ENCODE measurements at regions not wholly inside any gene's neighbourhood (a gene's known extent, or its start where the extent isn't known, plus 50 kb on each side); places are given as distances from the start of the nearest gene placed in this dataset.

DNA sequence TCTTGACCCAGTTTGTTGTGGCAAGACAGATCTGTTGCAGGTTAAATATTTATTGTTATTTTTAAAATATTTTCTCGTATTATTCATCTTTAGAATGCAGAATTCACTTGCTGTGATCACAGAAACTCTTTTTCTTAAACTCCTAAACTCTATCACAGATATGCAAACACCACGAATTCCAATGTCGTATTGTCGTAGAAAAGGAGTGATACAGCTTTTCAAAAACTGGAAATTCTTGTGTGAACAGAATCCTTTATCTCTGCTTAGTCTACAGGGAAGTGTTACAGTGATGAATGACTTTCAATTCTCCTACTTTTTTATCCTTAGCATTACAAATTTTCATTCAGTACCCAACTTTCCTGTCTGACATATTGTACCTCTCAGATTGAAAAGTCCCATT, 1329.5 kb upstream of the B3GALT2 start:
- no peak for ATAC-seq
- TF ChIP-seq OSR1 (CRISPR knock-in tag; IDR thresholded peaks at IDR 0.05) (no peak), ISL1 (CRISPR knock-in tag; IDR thresholded peaks at IDR 0.05) (no peak), ZNF70 (CRISPR knock-in tag; IDR thresholded peaks at IDR 0.05) (no peak), CSDC2 (CRISPR knock-in tag; IDR thresholded peaks at IDR 0.05) (no peak), POU6F1 (CRISPR knock-in tag; IDR thresholded peaks at IDR 0.05; ENCODE audit: borderline replicate concordance, low read depth) (no peak), TSHZ2 (CRISPR knock-in tag; IDR thresholded peaks at IDR 0.05) (no peak), ZFP30 (CRISPR knock-in tag; IDR thresholded peaks at IDR 0.05) (no peak), ZC3H10 (CRISPR knock-in tag; IDR thresholded peaks at IDR 0.05) (no peak)

- peak; percentile 98 for ATAC-seq
- TF ChIP-seq RARB (CRISPR knock-in tag; IDR thresholded peaks at IDR 0.05), result peak; percentile 35; the same call in 1 of the 2 replicates
- TF ChIP-seq, protein P1, sequence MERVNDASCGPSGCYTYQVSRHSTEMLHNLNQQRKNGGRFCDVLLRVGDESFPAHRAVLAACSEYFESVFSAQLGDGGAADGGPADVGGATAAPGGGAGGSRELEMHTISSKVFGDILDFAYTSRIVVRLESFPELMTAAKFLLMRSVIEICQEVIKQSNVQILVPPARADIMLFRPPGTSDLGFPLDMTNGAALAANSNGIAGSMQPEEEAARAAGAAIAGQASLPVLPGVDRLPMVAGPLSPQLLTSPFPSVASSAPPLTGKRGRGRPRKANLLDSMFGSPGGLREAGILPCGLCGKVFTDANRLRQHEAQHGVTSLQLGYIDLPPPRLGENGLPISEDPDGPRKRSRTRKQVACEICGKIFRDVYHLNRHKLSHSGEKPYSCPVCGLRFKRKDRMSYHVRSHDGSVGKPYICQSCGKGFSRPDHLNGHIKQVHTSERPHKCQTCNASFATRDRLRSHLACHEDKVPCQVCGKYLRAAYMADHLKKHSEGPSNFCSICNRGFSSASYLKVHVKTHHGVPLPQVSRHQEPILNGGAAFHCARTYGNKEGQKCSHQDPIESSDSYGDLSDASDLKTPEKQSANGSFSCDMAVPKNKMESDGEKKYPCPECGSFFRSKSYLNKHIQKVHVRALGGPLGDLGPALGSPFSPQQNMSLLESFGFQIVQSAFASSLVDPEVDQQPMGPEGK (CRISPR knock-in tag; IDR thresholded peaks at IDR 0.05; ENCODE audit: borderline replicate concordance), result no peak
- peak; percentile 83 for TF ChIP-seq TOX (CRISPR knock-in tag; IDR thresholded peaks at IDR 0.05; ENCODE audit: borderline replicate concordance)
- no peak for TF ChIP-seq TSHZ2 (CRISPR knock-in tag; IDR thresholded peaks at IDR 0.05)
These were observed 1326.5 kb upstream of the B3GALT2 start for GRCh38 chr1:194512957-194513356.

- no peak for ATAC-seq
- TF ChIP-seq SNAI2 (CRISPR knock-in tag; IDR thresholded peaks at IDR 0.05) (no peak), GLIS3 (CRISPR knock-in tag; IDR thresholded peaks at IDR 0.05) (no peak), TCF4 (CRISPR knock-in tag; IDR thresholded peaks at IDR 0.05; ENCODE audit: borderline replicate concordance) (no peak), TOX (CRISPR knock-in tag; IDR thresholded peaks at IDR 0.05; ENCODE audit: borderline replicate concordance) (no peak), ARNTL (CRISPR knock-in tag; IDR thresholded peaks at IDR 0.05; ENCODE audit: borderline replicate concordance, low read depth) (no peak), OSR1 (CRISPR knock-in tag; IDR thresholded peaks at IDR 0.05) (no peak), RARB (CRISPR knock-in tag; IDR thresholded peaks at IDR 0.05) (no peak), ZNF70 (CRISPR knock-in tag; IDR thresholded peaks at IDR 0.05) (no peak), POU6F1 (CRISPR knock-in tag; IDR thresholded peaks at IDR 0.05; ENCODE audit: borderline replicate concordance, low read depth) (no peak), ZFP30 (CRISPR knock-in tag; IDR thresholded peaks at IDR 0.05) (no peak), CSRNP3 (CRISPR knock-in tag; IDR thresholded peaks at IDR 0.05) (no peak), ESRRG (CRISPR knock-in tag; IDR thresholded peaks at IDR 0.05) (no peak), ZNF8 (CRISPR knock-in tag; IDR thresholded peaks at IDR 0.05) (no peak), PPARA (CRISPR knock-in tag; IDR thresholded peaks at IDR 0.05; ENCODE audit: borderline replicate concordance) (no peak), CREB5 (CRISPR knock-in tag; IDR thresholded peaks at IDR 0.05; ENCODE audit: low read depth) (no peak)
These were observed 1325.9 kb upstream of the B3GALT2 start for GRCh38 chr1:194512345-194512744.
